ENCODE measurements at regions not wholly inside any gene's neighbourhood (a gene's known extent, or its start where the extent isn't known, plus 50 kb on each side); places are given as distances from the start of the nearest gene placed in this dataset.

DNA sequence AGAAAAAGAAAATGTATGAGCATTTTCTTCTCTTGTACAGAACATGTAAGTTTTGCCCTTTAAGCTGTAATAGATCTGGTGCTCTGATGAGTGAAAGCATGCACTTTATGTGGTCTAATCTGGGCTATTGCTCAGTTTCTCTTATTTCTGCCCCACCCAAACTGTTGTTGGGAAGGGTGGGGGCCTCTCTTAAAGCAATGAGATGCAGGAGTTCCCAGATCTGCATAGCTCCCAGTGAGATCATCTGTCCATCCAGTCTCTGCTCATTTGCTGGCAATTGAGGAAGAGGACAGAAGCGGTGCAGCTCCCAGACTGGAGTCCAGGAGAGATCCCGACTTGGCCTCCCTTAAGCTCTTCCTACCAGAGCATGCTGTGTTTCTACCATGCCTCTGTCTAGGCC lies 114.9 kb upstream of the SORCS3 start:
- TF ChIP-seq, protein P1, sequence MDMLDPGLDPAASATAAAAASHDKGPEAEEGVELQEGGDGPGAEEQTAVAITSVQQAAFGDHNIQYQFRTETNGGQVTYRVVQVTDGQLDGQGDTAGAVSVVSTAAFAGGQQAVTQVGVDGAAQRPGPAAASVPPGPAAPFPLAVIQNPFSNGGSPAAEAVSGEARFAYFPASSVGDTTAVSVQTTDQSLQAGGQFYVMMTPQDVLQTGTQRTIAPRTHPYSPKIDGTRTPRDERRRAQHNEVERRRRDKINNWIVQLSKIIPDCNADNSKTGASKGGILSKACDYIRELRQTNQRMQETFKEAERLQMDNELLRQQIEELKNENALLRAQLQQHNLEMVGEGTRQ (IDR thresholded peaks at IDR 0.05; ENCODE audit: borderline replicate concordance, low read depth, low read length): no peak
- TF ChIP-seq FOXM1 (IDR thresholded peaks at IDR 0.05; ENCODE audit: low read depth) (no peak), TAF1 (IDR thresholded peaks at IDR 0.05; ENCODE audit: borderline replicate concordance, low read depth, low read length) (no peak), REST (IDR thresholded peaks at IDR 0.05; ENCODE audit: low read depth, low read length) (no peak), CHD2 (IDR thresholded peaks at IDR 0.05; ENCODE audit: low read length, partially characterized antibody) (no peak), JUND (IDR thresholded peaks at IDR 0.05) (no peak), POLR2AphosphoS5 (IDR thresholded peaks at IDR 0.05; ENCODE audit: low read depth, low read length) (no peak), MXI1 (IDR thresholded peaks at IDR 0.05; ENCODE audit: low read depth, low read length) (no peak)
- TF ChIP-seq, protein P2, sequence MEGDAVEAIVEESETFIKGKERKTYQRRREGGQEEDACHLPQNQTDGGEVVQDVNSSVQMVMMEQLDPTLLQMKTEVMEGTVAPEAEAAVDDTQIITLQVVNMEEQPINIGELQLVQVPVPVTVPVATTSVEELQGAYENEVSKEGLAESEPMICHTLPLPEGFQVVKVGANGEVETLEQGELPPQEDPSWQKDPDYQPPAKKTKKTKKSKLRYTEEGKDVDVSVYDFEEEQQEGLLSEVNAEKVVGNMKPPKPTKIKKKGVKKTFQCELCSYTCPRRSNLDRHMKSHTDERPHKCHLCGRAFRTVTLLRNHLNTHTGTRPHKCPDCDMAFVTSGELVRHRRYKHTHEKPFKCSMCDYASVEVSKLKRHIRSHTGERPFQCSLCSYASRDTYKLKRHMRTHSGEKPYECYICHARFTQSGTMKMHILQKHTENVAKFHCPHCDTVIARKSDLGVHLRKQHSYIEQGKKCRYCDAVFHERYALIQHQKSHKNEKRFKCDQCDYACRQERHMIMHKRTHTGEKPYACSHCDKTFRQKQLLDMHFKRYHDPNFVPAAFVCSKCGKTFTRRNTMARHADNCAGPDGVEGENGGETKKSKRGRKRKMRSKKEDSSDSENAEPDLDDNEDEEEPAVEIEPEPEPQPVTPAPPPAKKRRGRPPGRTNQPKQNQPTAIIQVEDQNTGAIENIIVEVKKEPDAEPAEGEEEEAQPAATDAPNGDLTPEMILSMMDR (IDR thresholded peaks at IDR 0.05): no peak
